HG03354 (cell line): ENCODE measurements at regions not wholly inside any gene's neighbourhood (a gene's known extent, or its start where the extent isn't known, plus 50 kb on each side); places are given as distances from the start of the nearest gene placed in this dataset.

Experiments used
- ATAC-seq: cut with Tn5 transposase; IDR thresholded peaks from one replicate; pipeline ENCODE4 v1.9.1; 2021; ENCODE audit warnings: mild to moderate bottlenecking; ENCODE audit not compliant: unreplicated experiment, poor library complexity, severe bottlenecking

DNA sequence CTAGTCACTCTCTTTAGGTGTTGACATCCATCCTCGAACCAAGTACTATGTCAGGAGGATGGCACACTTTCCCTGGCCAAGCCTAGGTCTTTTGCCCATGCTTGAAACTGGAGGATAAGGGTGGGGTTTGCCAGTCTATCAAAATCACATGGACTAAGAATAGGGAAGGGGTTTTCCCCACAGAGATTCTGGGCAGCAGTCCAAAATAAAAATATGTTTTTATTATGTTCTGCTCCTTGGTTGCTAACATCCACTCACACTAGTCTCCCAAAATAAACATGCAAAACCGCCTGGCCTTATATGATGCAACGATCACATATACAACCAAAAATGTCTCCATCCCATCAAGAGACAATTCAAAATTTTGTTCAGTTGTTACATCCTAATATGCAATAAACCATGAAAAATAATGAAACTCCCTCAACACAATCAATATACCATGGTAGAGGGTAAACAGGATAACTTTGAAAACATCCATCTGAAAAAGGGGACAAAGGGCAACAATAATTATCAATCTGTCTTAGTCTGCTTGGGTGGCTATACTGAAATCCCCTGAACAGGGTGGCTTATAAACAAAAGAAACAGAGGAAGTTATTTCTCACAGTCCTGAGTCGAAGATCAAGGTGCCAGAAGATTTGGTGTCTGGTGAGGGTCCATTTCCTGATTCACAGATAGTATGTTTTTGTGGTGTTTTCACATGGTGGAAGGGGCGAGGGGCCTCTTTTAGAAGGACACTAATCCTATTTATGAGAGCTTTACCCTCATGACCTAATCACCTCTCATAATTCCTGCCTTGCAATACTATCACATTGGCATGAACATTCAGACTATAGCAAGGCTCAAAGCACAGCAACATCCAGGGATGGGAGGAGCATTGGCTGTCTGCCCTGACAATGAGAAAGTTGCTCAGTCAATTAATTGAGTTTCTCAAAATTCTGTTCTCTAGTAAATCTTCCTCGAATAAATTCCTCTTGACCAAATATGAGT, 159.3 kb downstream of the ETV1 start:
- no peak for ATAC-seq

DNA sequence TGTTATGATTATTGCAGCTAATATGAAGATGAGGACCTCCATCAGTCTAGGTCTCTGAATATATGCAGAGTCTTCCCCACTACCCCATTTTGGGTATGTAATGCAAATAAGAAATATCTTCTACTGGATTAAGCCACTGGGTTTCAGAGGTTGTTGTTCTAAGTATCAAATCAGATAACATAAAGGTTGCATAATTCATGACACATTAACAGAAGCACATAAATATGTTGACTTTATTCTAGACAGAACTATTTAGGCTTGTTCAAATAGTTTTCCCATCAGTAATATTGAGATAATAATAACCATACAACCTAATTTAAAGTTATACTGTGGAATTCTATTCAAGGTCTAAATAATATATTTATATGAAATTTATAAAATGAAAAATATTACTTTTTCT, 157.1 kb downstream of the ETV1 start:
- ATAC-seq: no peak

DNA sequence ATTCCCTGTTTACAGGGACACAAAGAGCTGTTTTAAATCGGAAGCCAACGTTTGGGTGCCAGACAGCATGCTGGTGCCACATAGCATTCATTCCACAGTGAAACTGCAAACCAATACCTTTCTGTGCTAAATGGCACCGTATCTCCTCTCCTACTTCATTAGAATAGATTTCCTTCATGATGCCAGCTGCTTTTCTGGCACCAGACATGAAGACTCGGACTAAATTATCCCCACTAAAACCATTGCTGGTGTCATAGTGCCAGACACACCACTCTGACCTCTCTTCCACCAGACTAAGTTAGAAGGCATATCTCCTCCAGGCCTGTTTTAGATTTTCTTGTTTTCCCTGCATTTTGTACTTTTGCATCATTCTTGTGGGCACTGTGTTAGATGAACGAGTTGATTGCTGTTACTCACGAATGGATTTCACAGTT, 155.1 kb downstream of the ETV1 start:
- no peak for ATAC-seq

DNA sequence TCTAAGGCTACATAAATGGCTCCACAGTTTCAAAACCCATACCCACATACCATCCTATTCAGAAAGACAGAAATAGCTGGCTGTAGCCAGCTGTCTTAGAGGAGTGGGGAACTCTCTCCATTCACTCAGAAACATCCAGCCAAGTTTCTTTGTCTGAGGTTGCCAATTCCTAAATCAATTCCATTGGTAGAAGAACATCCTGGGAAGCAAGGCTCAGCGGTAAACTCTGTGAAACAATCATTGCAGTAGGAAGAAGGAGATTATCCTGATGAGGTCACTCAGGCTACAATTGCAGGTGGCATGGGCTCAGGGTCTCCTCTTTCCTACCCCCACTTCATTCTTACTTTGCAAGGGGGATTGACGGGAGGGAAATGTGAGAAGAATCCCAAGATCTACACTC, 154.0 kb downstream of the ETV1 start:
- no peak for ATAC-seq

DNA sequence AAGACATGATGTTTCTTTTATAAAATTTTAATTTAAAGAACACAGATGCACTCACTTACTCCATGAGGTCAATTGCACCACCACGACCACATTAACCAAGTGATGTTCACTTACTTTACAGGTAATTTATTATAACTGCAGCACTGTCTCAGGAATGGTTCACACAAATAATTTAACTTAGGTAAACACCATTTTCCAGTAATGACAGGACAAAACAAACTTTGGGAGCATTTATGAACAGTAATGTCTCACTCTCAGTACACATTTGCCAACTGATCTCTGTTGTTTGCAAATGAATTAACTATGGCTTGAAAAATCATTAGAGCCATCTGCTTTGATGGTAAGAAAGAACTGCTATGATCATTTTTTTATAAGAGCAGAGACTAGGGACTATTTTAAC, 150.4 kb downstream of the ETV1 start:
- no peak for ATAC-seq
